ENCODE measurements at regions not wholly inside any gene's neighbourhood (a gene's known extent, or its start where the extent isn't known, plus 50 kb on each side); places are given as distances from the start of the nearest gene placed in this dataset.

GRCh38 chr3:118337649-118338048 is 697.0 kb downstream of the IGSF11 start:
- TF ChIP-seq CTCF (IDR thresholded peaks at IDR 0.05) (no peak), POLR2A (IDR thresholded peaks at IDR 0.05) (no peak)

Measured in right lobe of liver (tissue), 4 donors.